ENCODE measurements at regions not wholly inside any gene's neighbourhood (a gene's known extent, or its start where the extent isn't known, plus 50 kb on each side); places are given as distances from the start of the nearest gene placed in this dataset.
"Not testable (repeated sequence)": the region's sequence is repeated elsewhere in the genome, so short reads cannot be mapped to it uniquely, and the experiment has no call there.

GRCh38 chr1:60694980-60695379 is 387.4 kb upstream of the NFIA start:
- no peak for DNase-seq (ENCODE audit: low read depth, low spot score)
- CTCF ChIA-PET: no interaction called here
- Histone ChIP-seq H3K27ac (ENCODE audit: low read depth, low read length) (no peak overlapping the region), H3K4me3 (ENCODE audit: low read depth, low read length) (no peak overlapping the region), H3K27me3 (ENCODE audit: control insufficient read depth, insufficient read depth, low read length) (no peaks in the 10 kb centered on the region), H3K9me3 (ENCODE audit: control insufficient read depth, insufficient read depth, low read length) (0 out of 2 replicates have a peak, but pooled peaks cover 3% of the 10 kb centered on the region)
- TF ChIP-seq CTCF (IDR thresholded peaks at IDR 0.05; ENCODE audit: low read depth, low read length): no peak
- POLR2A ChIA-PET: no interaction called here

- H3K4me3 ChIP-seq (ENCODE audit: low read depth, low read length): no peak overlapping the region
- H3K27me3 ChIP-seq (ENCODE audit: control insufficient read depth, insufficient read depth, low read length): no peaks in the 10 kb centered on the region
- H3K9me3 ChIP-seq (ENCODE audit: control insufficient read depth, insufficient read depth, low read length): 0 out of 2 replicates have a peak, but pooled peaks cover 3% of the 10 kb centered on the region
- CTCF ChIA-PET: no interaction called here
- POLR2A ChIA-PET: no interaction called here
- DNase-seq (ENCODE audit: low read depth, low spot score): no peak
- no peak for TF ChIP-seq CTCF (IDR thresholded peaks at IDR 0.05; ENCODE audit: low read depth, low read length)
- no peak overlapping the region for H3K27ac ChIP-seq (ENCODE audit: low read depth, low read length)
These were observed 390.3 kb upstream of the NFIA start for GRCh38 chr1:60692031-60692430.

- H3K4me3 ChIP-seq (ENCODE audit: low read depth, low read length); H3K27me3 ChIP-seq (ENCODE audit: control insufficient read depth, insufficient read depth, low read length); H3K27ac ChIP-seq (ENCODE audit: low read depth, low read length); DNase-seq (ENCODE audit: low read depth, low spot score); POLR2A ChIA-PET; CTCF ChIA-PET; H3K9me3 ChIP-seq (ENCODE audit: control insufficient read depth, insufficient read depth, low read length): not testable (repeated sequence)
These were observed 394.1 kb upstream of the NFIA start for GRCh38 chr1:60688221-60688620.

GRCh38 chr1:60681095-60681860 is 401.1 kb upstream of the NFIA start:
- TF ChIP-seq CTCF (IDR thresholded peaks at IDR 0.05; ENCODE audit: low read depth, low read length): no peak
- ChIA-PET CTCF (no interaction called here), POLR2A (no interaction called here)
- Histone ChIP-seq H3K9me3 (ENCODE audit: control insufficient read depth, insufficient read depth, low read length) (no peaks in the 10 kb centered on the region), H3K4me3 (ENCODE audit: low read depth, low read length) (no peak overlapping the region), H3K27me3 (ENCODE audit: control insufficient read depth, insufficient read depth, low read length) (no peaks in the 10 kb centered on the region), H3K27ac (ENCODE audit: low read depth, low read length) (no peak overlapping the region)
- DNase-seq (ENCODE audit: low read depth, low spot score): no peak

GRCh38 chr1:60679524-60680375 is 402.6 kb upstream of the NFIA start:
- no peaks in the 10 kb centered on the region for H3K27me3 ChIP-seq (ENCODE audit: control insufficient read depth, insufficient read depth, low read length)
- no peak for TF ChIP-seq CTCF (IDR thresholded peaks at IDR 0.05; ENCODE audit: low read depth, low read length)
- no peaks in the 10 kb centered on the region for H3K9me3 ChIP-seq (ENCODE audit: control insufficient read depth, insufficient read depth, low read length)
- CTCF ChIA-PET: no interaction called here
- POLR2A ChIA-PET: no interaction called here
- DNase-seq (ENCODE audit: low read depth, low spot score): no peak
- H3K27ac ChIP-seq (ENCODE audit: low read depth, low read length): no peak overlapping the region
- no peak overlapping the region for H3K4me3 ChIP-seq (ENCODE audit: low read depth, low read length)
